HG03103 (cell line): ENCODE measurements at regions not wholly inside any gene's neighbourhood (a gene's known extent, or its start where the extent isn't known, plus 50 kb on each side); places are given as distances from the start of the nearest gene placed in this dataset.

ENCODE experiments used
- ATAC-seq: cut with Tn5 transposase; IDR thresholded peaks from one replicate; pipeline ENCODE4 v1.9.1; 2021; ENCODE audit warnings: low read depth; ENCODE audit not compliant: unreplicated experiment

- no peak for ATAC-seq
Measured at GRCh38 chr18:2179498-2180183, 391.7 kb downstream of the METTL4 start.

- ATAC-seq, result no peak
Measured at GRCh38 chr18:2180586-2180985, 390.7 kb downstream of the METTL4 start.

GRCh38 chr18:2183432-2183831, 387.9 kb downstream of the METTL4 start:
- ATAC-seq, result no peak

- ATAC-seq, result no peak
Measured at GRCh38 chr18:2186967-2187366, 384.3 kb downstream of the METTL4 start.

- no peak for ATAC-seq
Measured at GRCh38 chr18:2188258-2188657, 383.0 kb downstream of the METTL4 start.

- no peak for ATAC-seq
Measured at GRCh38 chr18:2191180-2191790, 380.0 kb downstream of the METTL4 start.

- no peak for ATAC-seq
Measured at GRCh38 chr18:2192562-2192961, 378.7 kb downstream of the METTL4 start.

GRCh38 chr18:2197946-2198345, 373.4 kb downstream of the METTL4 start:
- ATAC-seq, result no peak

- no peak for ATAC-seq
Measured at GRCh38 chr18:2199060-2199459, 372.2 kb downstream of the METTL4 start.

- ATAC-seq, result no peak
Measured at GRCh38 chr18:2201036-2201600, 370.2 kb downstream of the METTL4 start.

GRCh38 chr18:2204736-2205135, 366.6 kb downstream of the METTL4 start:
- ATAC-seq, result no peak

GRCh38 chr18:2207294-2207693, 364.0 kb downstream of the METTL4 start:
- ATAC-seq, result no peak

- ATAC-seq, result no peak
Measured at GRCh38 chr18:2212598-2213205, 358.6 kb downstream of the METTL4 start.

- no peak for ATAC-seq
Measured at GRCh38 chr18:2213905-2214304, 357.4 kb downstream of the METTL4 start.

GRCh38 chr18:2217356-2217755, 353.9 kb downstream of the METTL4 start:
- ATAC-seq, result no peak

GRCh38 chr18:2218101-2218500, 353.2 kb downstream of the METTL4 start:
- no peak for ATAC-seq

- ATAC-seq, result no peak
Measured at GRCh38 chr18:2219706-2220105, 351.6 kb downstream of the METTL4 start.

GRCh38 chr18:2222270-2223185, 348.8 kb downstream of the METTL4 start:
- no peak for ATAC-seq

- no peak for ATAC-seq
Measured at GRCh38 chr18:2223449-2223848, 347.9 kb downstream of the METTL4 start.

- no peak for ATAC-seq
Measured at GRCh38 chr18:2223849-2224248, 347.5 kb downstream of the METTL4 start.

- no peak for ATAC-seq
Measured at GRCh38 chr18:2236232-2236631, 335.1 kb downstream of the METTL4 start.
